NB4 (cell line): ENCODE measurements at regions not wholly inside any gene's neighbourhood (a gene's known extent, or its start where the extent isn't known, plus 50 kb on each side); places are given as distances from the start of the nearest gene placed in this dataset.

Source experiments
- MAX ChIP-seq: IDR thresholded peaks from 2 replicates; pipeline ENCODE4 v1.6.1; 2011; ENCODE audit warnings: low read depth, low read length
- MYC ChIP-seq: IDR thresholded peaks from 2 replicates; pipeline ENCODE4 v1.6.1; 2011; ENCODE audit warnings: low read depth, low read length
- POLR2A ChIP-seq: IDR thresholded peaks from 2 replicates; pipeline ENCODE4 v1.6.1; 2011; ENCODE audit warnings: mild to moderate bottlenecking; ENCODE audit not compliant: insufficient read length; ENCODE audit errors: extremely low read depth
- TF ChIP-seq, protein P1 (sequence below): IDR thresholded peaks from one replicate; pipeline ENCODE4 v1.5.1; 2012; ENCODE audit warnings: low read depth, low read length

- TF ChIP-seq, protein P1, sequence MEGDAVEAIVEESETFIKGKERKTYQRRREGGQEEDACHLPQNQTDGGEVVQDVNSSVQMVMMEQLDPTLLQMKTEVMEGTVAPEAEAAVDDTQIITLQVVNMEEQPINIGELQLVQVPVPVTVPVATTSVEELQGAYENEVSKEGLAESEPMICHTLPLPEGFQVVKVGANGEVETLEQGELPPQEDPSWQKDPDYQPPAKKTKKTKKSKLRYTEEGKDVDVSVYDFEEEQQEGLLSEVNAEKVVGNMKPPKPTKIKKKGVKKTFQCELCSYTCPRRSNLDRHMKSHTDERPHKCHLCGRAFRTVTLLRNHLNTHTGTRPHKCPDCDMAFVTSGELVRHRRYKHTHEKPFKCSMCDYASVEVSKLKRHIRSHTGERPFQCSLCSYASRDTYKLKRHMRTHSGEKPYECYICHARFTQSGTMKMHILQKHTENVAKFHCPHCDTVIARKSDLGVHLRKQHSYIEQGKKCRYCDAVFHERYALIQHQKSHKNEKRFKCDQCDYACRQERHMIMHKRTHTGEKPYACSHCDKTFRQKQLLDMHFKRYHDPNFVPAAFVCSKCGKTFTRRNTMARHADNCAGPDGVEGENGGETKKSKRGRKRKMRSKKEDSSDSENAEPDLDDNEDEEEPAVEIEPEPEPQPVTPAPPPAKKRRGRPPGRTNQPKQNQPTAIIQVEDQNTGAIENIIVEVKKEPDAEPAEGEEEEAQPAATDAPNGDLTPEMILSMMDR = no peak
- TF ChIP-seq POLR2A = no peak
- no peak for TF ChIP-seq MYC
- no peak for TF ChIP-seq MAX
Observed at GRCh38 chr4:79695848-79696247, 287.8 kb upstream of the GK2 start.
